ENCODE measurements at regions not wholly inside any gene's neighbourhood (a gene's known extent, or its start where the extent isn't known, plus 50 kb on each side); places are given as distances from the start of the nearest gene placed in this dataset.

DNA sequence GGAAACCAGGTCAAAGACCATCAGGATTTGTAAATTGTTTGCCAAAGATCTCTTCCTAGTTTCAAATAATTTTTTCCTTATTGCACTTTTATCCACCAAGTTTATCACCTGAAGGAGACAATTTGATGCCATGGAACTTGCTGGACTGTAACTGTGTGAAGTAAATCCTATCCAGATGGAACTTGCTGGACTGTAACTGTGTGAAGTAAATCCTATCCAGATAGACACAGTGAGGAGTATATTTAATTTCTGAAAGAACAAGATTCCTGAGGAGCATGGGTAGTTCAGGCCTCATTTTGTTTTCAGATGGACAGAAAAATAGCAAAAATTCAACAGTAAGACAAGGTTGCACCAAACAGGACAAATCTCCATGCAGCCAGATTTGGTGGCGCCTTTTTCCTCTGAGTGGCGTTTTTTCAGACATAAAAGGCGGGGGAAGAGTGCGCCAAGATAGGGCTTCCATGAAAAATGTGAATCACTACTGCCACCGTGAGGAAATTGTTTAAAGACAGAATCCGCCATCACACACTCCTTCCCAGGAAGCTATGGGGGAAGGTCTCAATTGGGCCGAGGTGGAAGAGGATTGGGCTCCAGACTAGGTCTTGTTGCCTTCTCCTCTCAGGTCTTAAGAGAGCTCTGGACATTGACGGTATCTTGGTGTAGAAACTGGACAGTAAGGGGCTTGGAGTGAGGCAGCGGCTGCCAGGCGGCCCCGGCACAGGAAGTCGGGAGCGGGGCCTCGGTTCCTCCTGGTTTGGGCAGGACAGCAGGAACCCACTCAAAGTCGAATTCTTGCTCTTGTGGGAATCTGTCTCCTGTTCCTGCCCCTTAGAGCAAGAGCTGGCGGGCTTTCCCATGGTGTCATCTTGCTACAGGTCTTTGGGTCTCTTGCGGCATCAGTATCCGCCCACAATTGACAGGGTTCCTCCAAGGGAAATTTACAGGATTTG is 234.7 kb downstream of the OR13H1 start:
- DNase-seq (ENCODE audit: low read depth) = no peak

DNA sequence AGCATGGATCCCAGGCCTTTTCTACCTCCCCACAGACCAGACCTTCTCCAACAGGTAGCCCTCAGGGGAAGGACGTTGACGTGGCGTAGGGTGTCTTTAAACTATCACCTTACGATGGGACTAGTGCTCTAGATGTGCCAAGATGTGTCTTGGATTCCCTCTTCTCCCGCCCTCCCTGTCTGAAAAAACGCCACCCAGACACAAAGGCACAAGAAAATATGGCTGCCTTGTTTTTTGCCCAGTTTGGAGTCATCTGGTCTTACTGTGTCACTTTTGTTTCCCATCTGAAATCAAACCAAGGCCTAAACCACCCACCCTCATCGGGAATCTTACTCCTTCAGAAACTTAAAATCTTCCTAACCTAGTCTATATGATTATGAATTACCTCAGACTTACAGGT is 235.4 kb downstream of the OR13H1 start:
- DNase-seq (ENCODE audit: low read depth) = no peak

GRCh38 chrX:131779741-131780140 is 235.9 kb downstream of the OR13H1 start:
- no peak for DNase-seq (ENCODE audit: low read depth)

- DNase-seq (ENCODE audit: low read depth) = no peak
Observed at GRCh38 chrX:131782646-131783045, 238.8 kb downstream of the OR13H1 start.

DNA sequence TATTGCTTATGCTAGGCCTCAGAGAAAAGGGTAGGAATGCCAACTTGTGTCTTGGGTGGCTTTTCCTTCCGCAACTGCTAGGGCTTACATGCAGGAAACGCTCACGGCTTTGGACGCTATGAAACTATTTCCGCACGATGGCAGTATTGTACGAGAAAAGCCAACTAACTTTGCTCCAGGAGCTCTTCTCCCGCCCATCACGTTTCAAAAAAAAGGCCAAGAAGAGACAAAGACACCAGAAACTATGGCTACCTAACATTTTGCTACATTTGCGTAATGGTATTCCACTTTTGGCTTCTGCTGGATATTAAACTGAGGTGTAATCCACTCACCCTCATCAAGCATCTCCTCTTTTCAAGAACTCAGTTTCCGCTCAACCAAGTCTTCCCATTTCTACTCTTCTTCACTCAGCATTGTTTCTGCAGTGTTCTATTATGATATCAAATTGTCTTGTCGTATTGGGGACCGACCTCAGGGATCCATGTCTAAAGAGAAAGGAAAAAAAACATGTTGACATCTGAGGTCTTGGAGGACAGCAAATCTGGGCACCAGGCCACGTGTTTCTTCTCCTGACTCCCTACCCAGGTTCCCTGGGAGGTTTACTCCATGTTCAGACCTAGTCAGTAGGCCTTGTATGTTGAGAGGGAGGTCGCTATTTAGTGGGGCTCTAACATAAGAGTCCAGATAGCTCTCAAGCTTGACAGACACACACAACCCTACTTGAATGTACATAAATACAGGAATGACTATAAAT is 239.4 kb upstream of the STK26 start:
- no peak for DNase-seq (ENCODE audit: low read depth)

DNA sequence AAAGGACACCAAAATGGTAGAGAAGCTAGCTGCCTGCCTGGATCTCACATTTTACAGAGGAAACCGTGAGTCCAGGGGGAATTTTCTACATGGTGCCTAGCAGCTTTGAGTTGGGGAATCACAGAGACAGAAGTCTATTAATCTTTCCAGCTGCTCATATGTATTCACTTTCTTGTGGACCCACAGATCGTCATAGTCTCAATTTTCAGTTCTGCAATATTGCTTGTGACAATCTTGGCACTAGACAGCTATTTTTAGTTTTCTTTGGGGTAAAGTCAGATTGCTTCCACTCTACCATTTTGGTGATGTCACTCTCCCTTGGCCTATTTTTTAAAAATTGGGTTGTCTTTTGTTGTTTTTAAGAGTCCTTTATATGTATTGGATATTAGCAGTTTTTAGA is 233.4 kb upstream of the STK26 start:
- DNase-seq (ENCODE audit: low read depth) = no peak

- DNase-seq (ENCODE audit: low read depth) = no peak
Observed at GRCh38 chrX:131791608-131792355, 231.3 kb upstream of the STK26 start.

DNA sequence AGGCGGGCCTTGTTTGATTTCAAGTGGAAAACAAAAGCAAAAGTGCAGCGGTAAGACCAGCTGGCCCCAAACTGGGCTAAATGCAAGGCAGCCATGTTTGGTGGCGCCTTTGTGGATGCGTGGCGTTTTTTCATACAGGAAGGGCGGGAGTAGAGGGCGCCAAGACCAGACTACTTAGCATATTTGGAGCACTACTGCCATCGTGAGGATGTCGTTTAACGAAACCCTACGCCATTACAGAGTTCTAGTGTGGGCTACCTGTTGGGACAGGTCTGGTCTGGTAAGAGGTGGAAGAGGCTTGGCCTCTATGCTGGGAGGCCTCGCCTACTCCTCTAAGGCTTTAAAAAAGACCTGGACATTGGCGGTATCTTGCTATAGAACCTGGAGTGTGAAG is 230.7 kb upstream of the STK26 start:
- no peak for DNase-seq (ENCODE audit: low read depth)

- no peak for DNase-seq (ENCODE audit: low read depth)
Observed at GRCh38 chrX:131792789-131793462, 230.2 kb upstream of the STK26 start.

DNA sequence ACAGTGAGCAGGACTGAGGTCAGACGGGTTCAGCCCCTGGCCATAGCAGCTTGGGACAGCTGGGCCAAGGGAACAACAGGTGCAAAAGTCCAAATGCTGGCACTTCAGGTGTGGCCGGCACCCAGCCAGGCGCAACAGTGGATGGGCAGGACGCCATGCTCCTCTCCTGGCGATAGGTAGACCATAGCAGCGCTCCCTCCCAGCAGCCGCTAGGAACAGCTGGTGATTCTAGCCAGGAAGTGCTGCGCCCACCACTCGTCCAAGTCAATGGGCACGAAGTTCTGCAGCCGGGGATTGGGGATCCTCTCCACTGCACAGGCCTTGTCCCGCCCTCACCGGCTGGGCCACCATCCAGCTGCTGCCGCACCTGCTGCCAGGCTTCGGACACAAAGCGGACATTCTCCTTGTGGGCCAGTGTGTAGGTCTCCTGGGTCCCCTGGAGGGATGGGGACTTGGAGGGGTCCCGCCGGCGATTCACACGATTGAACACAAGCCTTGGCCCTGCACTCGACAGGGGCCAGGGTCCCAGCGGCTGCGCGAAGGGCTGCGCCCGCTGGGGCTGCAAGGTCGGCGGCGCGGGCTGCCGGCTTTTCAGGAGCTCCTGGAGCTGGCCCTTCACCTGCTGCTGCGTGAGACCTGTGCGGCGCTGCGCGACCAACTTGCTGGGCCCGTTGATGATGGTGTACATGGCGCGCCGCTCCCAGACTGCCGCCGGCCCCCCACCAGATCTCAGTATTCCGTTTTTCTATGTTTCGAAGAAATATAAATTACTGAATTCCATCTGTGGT is 227.5 kb upstream of the STK26 start:
- DNase-seq (ENCODE audit: low read depth) = no peak

DNA sequence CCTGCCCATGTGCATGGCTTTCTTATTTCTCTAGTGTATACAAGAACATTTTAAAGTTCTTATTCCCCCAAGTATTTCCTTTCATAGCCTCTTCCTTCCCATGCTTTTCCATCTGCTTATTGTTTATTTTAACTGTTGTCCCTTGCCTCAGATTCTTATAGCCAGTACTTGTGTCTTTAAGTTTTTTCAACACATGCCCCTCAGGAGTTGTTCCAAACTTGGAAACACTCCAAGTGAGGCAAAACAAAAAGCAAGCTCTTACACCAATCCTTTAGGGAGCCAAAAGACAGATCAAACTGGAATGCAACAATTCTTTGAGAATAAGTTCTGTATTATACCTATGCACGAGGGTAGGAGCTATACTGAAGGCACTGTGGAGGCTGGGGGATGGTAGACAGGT is 222.0 kb upstream of the STK26 start:
- DNase-seq (ENCODE audit: low read depth) = no peak

DNA sequence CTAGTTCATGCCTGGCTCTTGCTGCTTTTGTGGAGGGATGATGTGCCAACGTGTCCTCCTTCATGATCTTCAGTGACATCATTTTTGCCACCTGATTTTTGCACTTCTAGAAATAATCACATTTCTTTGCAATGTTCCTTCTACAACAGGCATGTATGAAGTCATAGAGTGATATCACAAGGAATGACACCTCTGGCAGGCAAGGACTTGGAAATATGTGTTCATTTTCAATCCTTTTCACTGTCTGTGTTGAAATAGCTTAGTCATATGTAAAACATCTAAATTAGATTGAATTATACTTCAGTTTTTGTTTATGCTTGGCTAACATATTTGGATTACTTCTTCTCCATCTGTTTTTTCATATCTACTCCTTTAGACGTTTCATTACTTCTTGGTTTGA is 221.2 kb upstream of the STK26 start:
- DNase-seq (ENCODE audit: low read depth) = no peak

- no peak for DNase-seq (ENCODE audit: low read depth)
Observed at GRCh38 chrX:131802836-131803626, 220.1 kb upstream of the STK26 start.

DNA sequence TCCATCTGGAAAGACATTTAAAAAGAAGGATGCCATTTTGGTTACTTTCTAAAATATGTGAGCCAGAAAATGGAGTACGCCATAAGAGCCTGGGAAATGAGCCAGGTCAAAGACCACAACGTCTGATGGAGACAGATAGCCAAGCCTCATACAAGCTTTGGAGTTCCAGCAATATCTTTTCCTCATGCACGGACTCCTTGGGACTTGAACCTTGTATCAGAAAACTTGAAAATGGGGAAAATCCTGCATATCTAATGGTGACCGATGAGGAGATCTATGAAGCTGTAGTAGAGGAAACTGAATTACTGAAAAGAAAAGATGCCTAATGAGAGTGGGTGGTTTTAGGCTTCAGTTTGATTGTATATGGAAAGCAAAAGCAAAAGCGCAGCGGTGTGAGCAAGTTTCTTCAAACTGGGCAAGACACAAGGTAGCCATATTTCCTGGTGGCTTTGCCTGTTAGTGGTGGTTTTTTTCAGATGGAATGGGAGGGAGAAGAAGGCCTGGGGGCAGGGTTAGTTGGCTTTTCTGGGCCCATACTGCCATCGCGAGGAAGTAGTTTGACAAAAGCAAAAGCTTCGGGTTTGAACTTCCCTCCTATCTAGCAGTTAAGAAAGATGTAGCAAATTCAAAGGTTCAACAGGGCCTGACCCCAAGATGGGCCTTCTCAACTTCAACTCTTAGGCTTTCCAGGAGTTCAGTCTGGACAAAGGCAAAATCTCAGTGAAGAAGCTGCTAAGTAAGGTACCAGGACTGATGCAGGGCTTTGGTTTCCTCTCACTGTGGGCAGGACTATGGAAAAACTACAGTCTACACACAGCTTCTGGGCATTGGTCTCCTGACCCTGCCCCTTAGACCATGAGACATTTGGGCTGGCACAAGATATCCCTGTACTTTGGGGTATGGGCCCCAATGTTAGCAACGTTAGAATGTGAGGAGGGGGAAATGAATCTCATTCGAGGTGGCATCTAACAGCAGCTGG is 210.0 kb upstream of the STK26 start:
- peak; percentile 56 for DNase-seq (ENCODE audit: low read depth)

GRCh38 chrX:131816551-131817136 is 206.5 kb upstream of the STK26 start:
- DNase-seq (ENCODE audit: low read depth) = peak; percentile 70

DNA sequence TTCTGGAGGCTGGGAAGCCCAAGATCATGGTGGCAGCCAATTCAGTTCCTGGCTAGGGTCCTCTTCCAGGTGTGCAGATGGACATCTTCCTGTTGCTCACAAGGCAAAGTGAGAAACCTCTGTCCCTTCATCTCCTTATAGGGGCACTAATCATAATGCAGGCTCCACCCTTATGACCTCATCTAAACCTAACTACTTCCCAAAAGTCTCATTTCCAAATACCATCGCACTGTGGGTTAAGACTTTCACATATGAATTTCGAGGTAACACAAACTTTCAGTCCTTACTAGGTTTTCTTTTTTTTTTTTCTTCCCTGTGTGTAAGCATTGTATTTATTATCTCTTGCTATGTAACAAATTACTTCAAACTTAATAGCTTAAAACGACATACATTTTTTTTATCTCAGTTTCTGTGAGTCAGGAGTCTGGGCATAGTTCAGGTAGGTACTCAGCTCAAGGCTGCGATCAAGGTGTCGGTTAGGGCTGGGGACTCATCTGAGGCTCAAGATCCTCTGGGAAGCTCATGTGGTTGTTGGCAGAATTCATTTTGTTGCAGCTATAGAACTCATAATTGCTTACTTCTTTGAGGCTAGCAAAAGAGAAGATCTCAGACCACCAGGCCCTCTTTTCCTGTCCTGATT is 204.7 kb upstream of the STK26 start:
- no peak for DNase-seq (ENCODE audit: low read depth)

GRCh38 chrX:131821945-131822622 is 201.0 kb upstream of the STK26 start:
- no peak for DNase-seq (ENCODE audit: low read depth)

GRCh38 chrX:131826572-131826971 is 196.5 kb upstream of the STK26 start:
- no peak for DNase-seq (ENCODE audit: low read depth)

Data from stimulated activated CD4-positive, alpha-beta T cell treated with anti-CD3 and anti-CD28 coated beads, Interleukin-2, amount 100 ng/mL, for 4 hours (primary cell).